ENCODE measurements at regions not wholly inside any gene's neighbourhood (a gene's known extent, or its start where the extent isn't known, plus 50 kb on each side); places are given as distances from the start of the nearest gene placed in this dataset.

- TF ChIP-seq REST (IDR thresholded peaks at IDR 0.05; ENCODE audit: unreplicated experiment): no peak
- TF ChIP-seq ETS1 (IDR thresholded peaks at IDR 0.05): no peak
- no peak for TF ChIP-seq ZNF331 (CRISPR knock-in tag; IDR thresholded peaks at IDR 0.05; ENCODE audit: low read depth)
Observed at GRCh38 chr5:118397236-118397635, 591.1 kb downstream of the DTWD2 start (continued).

- Histone ChIP-seq H3K79me2 (replicated peaks; ENCODE audit: insufficient read depth) (no peaks in the 10 kb centered on the region), H2AFZ (no peak overlapping the region), H3K27me3 (ENCODE audit: insufficient read depth) (no peaks in the 10 kb centered on the region), H3K36me3 (ENCODE audit: insufficient read depth) (no peaks in the 10 kb centered on the region), H4K20me1 (replicated peaks; ENCODE audit: insufficient read depth) (no peaks in the 10 kb centered on the region), H3K4me2 (no peak overlapping the region), H3K27ac (ENCODE audit: low read depth) (no peak overlapping the region), H3K4me3 (no peak overlapping the region), H3F3A (replicated peaks; ENCODE audit: low read depth) (no peaks in the 10 kb centered on the region), H3K4me1 (ENCODE audit: insufficient read depth) (no peaks in the 10 kb centered on the region), H3K9me2 (ENCODE audit: insufficient read depth) (no peaks in the 10 kb centered on the region)
- DNase-seq (ENCODE audit: low spot score) (no peak), ATAC-seq (no peak)
- Mint-ChIP-seq H3K4me1 (peaks cover 4% of the 10 kb centered on the region; the same call in 1 of the 3 replicates), H3K27ac (no peak overlapping the region; the same call in 1 of the 2 replicates), H3K36me3 (ENCODE audit: low read depth) (no peaks in the 10 kb centered on the region), H3K4me3 (no peak overlapping the region), H3K9me3 (peaks cover 10% of the 10 kb centered on the region; the same call in 2 of the 3 replicates), H3K27me3 (ENCODE audit: insufficient read depth, low read depth, poor library complexity) (no peaks in the 10 kb centered on the region)
- TF ChIP-seq CTCF (conservative IDR thresholded peaks at IDR 0.05; ENCODE audit: low read depth in 2 of 2): no peak
- TF ChIP-seq POLR2AphosphoS5 (IDR thresholded peaks at IDR 0.05; ENCODE audit: low read depth): no peak
- no peak for TF ChIP-seq ZNF331 (CRISPR knock-in tag; IDR thresholded peaks at IDR 0.05; ENCODE audit: low read depth)
- no peak for TF ChIP-seq ZNF462 (CRISPR knock-in tag; IDR thresholded peaks at IDR 0.05)
- TF ChIP-seq NANOG (IDR thresholded peaks at IDR 0.05; ENCODE audit: borderline replicate concordance): no peak
- no peak for TF ChIP-seq CREB1 (CRISPR knock-in tag; IDR thresholded peaks at IDR 0.05; ENCODE audit: low read depth)
- no peak for TF ChIP-seq ZNF114 (CRISPR knock-in tag; IDR thresholded peaks at IDR 0.05)
Observed at GRCh38 chr5:118392491-118392890, 595.9 kb downstream of the DTWD2 start.

Measured in GM23338 (cell line).